GM21447 (cell line): ENCODE measurements at regions not wholly inside any gene's neighbourhood (a gene's known extent, or its start where the extent isn't known, plus 50 kb on each side); places are given as distances from the start of the nearest gene placed in this dataset.

Experiments used
- ATAC-seq: cut with Tn5 transposase; IDR thresholded peaks from one replicate; pipeline ENCODE4 v1.9.1; 2021; ENCODE audit not compliant: unreplicated experiment

GRCh38 chr5:145130996-145131395 lies 704.1 kb downstream of the PRELID2 start:
- no peak for ATAC-seq

GRCh38 chr5:145129797-145130196 lies 705.3 kb downstream of the PRELID2 start:
- ATAC-seq, result no peak

DNA sequence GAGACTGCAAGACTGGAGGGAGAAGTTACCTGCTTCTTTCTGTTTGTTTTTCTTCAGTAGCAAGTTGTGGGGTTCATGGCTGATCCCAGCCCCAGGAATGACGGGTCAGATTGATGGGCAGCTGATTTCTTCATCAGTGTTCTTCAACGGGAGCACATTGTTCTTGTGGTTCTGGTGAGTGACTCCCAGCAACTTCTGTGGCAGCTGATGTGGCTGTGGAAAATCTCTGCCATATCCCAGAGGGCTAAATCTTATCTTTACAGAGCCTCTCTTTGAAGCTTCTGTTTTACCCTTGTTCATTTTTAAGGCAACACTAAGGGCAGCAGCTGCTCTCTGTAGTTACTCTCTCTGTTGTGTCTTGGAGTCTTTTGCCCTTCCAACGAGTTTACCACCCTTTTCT lies 710.3 kb downstream of the PRELID2 start:
- no peak for ATAC-seq

- ATAC-seq, result no peak
Measured at GRCh38 chr5:145118611-145119010, 716.5 kb downstream of the PRELID2 start.

DNA sequence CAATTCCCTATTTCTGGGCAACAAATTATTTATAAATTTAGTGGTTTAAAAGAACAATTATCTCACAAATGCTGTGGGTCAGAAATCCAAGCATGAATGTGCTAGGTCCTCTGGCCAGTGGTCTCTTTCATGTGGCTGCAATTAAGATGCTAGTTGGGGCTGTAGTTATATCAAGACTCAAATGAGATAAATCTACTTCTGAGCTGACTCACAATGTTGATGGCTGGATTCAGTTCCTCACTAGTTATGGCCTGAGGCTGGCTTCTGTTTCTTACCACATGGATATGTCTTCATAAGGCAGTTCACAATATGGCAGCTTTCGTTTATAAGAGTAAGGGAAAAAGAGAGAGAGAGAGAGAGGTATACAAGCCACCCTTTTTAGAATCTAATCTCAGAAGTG lies 717.0 kb downstream of the PRELID2 start:
- ATAC-seq, result no peak

DNA sequence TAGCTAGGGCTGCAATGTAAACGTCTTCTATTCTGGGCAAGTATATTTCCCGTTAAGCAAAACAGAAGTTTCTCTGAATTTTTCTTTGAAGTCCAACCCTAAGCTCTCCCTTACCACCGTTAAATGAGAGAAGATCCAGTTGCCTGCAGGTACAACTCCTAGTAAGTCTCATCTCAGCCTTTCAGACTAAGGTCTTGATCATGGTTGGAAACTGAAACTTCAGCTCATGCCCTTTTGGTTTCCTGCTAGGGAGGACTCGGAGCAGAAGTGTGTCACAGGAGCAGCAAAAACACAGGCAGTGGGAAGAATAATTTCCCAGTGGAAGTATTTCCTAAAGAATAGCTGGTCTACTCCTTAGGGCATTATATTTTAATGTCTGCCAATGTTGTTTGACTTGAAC lies 717.9 kb downstream of the PRELID2 start:
- no peak for ATAC-seq

DNA sequence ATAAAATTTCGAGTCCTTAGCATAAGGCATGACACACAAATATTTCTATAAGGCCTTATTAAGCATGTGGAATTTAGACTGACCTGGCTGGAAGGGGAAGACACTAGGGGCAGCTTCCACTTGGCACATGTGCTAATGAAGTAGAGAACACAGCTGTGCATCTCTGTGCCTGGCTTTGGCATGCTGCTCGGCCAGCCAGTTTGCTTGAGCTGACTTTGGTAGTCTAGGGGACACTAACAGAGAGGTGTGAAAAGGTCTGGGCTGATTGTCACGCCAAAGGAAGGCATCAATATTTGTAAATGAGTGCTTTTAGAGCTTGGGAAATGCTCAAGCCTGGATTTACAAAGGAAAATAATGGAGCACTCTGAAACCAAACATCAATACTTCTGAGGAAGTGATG lies 723.7 kb downstream of the PRELID2 start:
- no peak for ATAC-seq

- no peak for ATAC-seq
Measured at GRCh38 chr5:145110834-145111233, 724.3 kb downstream of the PRELID2 start.

GRCh38 chr5:145110181-145110580 lies 725.0 kb downstream of the PRELID2 start:
- no peak for ATAC-seq

DNA sequence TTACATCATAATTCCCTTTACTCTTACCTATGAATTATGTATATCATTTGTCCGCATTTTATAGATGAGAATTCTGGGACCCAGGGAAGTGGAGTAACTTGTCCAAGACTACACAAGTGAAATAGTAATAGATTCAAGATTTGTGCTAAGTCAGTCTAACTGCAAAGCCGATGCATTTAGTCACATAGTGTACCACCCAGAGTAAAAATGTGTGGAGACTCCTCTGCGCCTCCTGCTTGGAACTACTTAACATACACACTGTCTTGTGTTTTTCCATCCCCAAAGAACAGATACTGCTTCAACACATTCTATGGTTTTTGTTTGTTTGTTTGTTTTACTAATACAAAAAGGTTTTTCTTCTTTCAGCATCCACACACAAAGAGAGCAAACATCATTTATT lies 729.8 kb downstream of the PRELID2 start:
- no peak for ATAC-seq

GRCh38 chr5:145104106-145104505 lies 731.0 kb downstream of the PRELID2 start:
- no peak for ATAC-seq

GRCh38 chr5:145101246-145101645 lies 733.9 kb downstream of the PRELID2 start:
- ATAC-seq, result no peak

GRCh38 chr5:145090115-145090514 lies 745.0 kb downstream of the PRELID2 start:
- ATAC-seq, result no peak

GRCh38 chr5:145084834-145085233 lies 750.3 kb downstream of the PRELID2 start:
- no peak for ATAC-seq

DNA sequence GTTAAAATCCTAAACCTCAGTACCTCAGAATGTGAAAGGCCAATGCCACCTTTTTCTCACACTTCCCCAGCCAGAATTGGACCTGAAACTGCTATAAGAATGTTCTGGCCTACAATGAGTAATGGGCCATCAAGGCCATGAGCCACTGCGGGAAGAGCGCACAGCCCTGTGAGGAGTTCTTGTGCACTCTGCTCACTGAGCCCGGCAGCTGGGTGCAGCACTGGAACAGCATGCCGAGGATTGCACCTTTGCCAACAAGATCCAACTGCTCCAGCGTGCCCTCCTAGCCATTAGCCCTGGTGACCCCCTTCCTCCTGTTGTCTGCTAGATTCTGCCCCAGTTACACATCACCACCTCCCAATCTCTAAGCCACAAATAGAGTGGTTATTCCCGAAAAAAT lies 758.1 kb downstream of the PRELID2 start:
- ATAC-seq, result no peak

DNA sequence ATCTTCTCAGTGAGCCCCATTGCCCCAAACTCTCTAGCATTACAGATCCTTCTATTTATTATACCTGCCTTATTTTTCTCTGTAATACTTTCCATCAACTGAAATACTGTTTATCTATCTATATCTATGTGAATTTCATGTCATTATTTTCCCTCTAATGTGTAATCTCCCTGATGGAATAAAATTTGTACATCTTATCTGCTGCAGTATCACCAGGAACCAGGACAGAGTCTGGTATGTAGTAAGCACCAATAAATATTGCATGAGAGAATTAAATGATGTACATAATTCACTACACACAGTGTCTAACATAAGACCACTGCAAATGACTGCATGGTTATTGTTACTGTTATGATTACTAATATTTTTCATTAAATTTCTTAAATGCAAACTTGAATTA lies 759.1 kb downstream of the PRELID2 start:
- no peak for ATAC-seq

GRCh38 chr5:145072889-145073288 lies 762.3 kb downstream of the PRELID2 start:
- no peak for ATAC-seq

DNA sequence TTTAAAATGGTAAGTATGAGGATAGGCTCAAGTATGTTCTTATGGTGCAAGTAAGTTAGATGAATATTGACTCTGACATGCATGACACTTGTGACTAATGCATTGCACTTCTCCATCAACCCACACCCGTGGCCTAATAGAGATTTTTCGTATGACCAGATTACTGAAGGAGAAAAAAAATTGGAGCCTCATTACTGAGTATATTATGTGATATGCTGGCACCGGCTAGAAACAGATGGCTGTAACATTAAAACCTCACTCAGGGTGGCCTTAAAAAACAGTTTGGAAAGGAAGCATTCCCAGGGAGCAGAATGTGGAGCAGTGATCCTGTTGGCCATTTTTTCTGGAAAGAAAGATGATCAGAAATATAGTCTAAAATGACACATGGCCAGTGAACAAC lies 766.4 kb downstream of the PRELID2 start:
- no peak for ATAC-seq

GRCh38 chr5:145062280-145063062 lies 772.7 kb downstream of the PRELID2 start:
- ATAC-seq, result no peak

GRCh38 chr5:145056800-145057199 lies 778.3 kb downstream of the PRELID2 start:
- ATAC-seq, result peak; percentile 98

DNA sequence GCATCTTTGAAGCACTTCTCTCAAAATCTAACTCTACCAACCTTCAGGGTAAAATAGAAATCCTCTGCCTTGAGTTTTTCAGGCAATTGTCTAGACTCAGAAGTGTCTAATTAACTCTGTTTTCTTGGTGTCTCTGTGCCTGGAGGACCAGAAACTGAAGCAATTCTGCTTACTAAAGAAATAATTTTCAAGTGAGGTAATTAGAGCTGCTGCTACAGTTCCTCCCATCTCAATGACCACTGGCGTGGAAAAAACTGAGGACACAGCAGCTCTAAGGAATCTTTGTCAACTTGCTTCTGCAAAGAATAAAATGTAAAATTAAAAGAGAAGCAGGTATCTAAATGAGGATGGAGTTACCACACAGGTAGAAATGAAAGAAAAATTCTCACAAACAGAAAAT lies 785.0 kb downstream of the PRELID2 start:
- no peak for ATAC-seq

GRCh38 chr5:145044970-145045369 lies 790.2 kb downstream of the PRELID2 start:
- no peak for ATAC-seq

DNA sequence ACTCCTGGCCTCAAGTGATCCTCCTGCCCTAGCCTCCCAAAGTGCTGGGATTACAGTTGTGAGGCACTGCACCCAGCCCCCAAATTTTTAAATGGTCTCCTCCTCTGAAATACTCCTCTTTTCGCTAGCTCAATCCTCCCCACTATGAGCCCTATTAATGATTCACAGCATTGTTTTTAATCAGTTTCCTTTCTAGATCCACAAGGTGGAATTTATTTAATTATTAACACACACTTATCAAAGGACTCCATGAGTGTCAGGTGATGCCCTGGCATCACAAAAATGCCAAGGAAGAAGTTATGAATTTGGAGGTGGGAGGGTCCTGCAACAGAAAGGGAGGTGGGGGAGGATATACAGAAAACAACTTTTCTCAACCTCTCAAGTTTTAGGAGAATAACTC lies 806.5 kb downstream of the PRELID2 start:
- ATAC-seq, result no peak
